SK-N-SH treated with all-trans-retinoic acid at 6 μM for 48 hours (cell line): ENCODE measurements at regions not wholly inside any gene's neighbourhood (a gene's known extent, or its start where the extent isn't known, plus 50 kb on each side); places are given as distances from the start of the nearest gene placed in this dataset.

Source experiments
- ATAC-seq: fragments of 200-7000 bp; cut with Tn5 transposase; 3 replicates; pipeline ENCODE4 v1.9.1; 2020; ENCODE audit warnings: mild to moderate bottlenecking, moderate library complexity
- ARNTL ChIP-seq: fragments of 450-650 bp; formaldehyde crosslinking; IDR thresholded peaks from 2 replicates; pipeline ENCODE4 v1.5.0; 2020; ENCODE audit warnings: low read depth, mild to moderate bottlenecking, moderate library complexity, borderline replicate concordance
- BACH2 ChIP-seq: fragments of 250-450 bp; sonication (Bioruptor Pico); IDR thresholded peaks from 2 replicates; pipeline ENCODE4 v1.9.0; 2021; ENCODE audit warnings: mild to moderate bottlenecking, borderline replicate concordance
- CSDC2 ChIP-seq: fragments of 250-450 bp; sonication (Bioruptor Pico); IDR thresholded peaks from 2 replicates; pipeline ENCODE4 v1.5.0; 2020; ENCODE audit warnings: mild to moderate bottlenecking, moderate library complexity
- CSRNP3 ChIP-seq: fragments of 250-450 bp; sonication (Bioruptor Pico); IDR thresholded peaks from 2 replicates; pipeline ENCODE4 v1.5.1; 2021; ENCODE audit warnings: mild to moderate bottlenecking, moderate library complexity
- ESRRG ChIP-seq: fragments of 250-450 bp; sonication (Bioruptor Pico); IDR thresholded peaks from 2 replicates; pipeline ENCODE4 v1.6.1; 2021; ENCODE audit warnings: mild to moderate bottlenecking
- ISL1 ChIP-seq: fragments of 250-450 bp; sonication (Bioruptor Pico); IDR thresholded peaks from 2 replicates; pipeline ENCODE4 v2.1.2; 2022; ENCODE audit warnings: mild to moderate bottlenecking, moderate library complexity
- OSR1 ChIP-seq: fragments of 250-450 bp; sonication (Bioruptor Pico); IDR thresholded peaks from 2 replicates; pipeline ENCODE4 v1.8.0; 2022; ENCODE audit warnings: moderate library complexity, mild to moderate bottlenecking, inconsistent platforms
- PATZ1 ChIP-seq: fragments of 250-450 bp; sonication (Bioruptor Pico); IDR thresholded peaks from 2 replicates; pipeline ENCODE4 v1.8.0; 2020; ENCODE audit warnings: mild to moderate bottlenecking, moderate library complexity, borderline replicate concordance
- POU6F1 ChIP-seq: fragments of 250-450 bp; sonication (Bioruptor Pico); IDR thresholded peaks from 2 replicates; pipeline ENCODE4 v1.8.0; 2021; ENCODE audit warnings: low read depth, mild to moderate bottlenecking, moderate library complexity, borderline replicate concordance
- PPARA ChIP-seq: fragments of 250-450 bp; sonication (Bioruptor Pico); IDR thresholded peaks from 2 replicates; pipeline ENCODE4 v1.5.0; 2020; ENCODE audit warnings: mild to moderate bottlenecking, borderline replicate concordance
- RARB ChIP-seq: fragments of 250-450 bp; sonication (Bioruptor Pico); IDR thresholded peaks from 2 replicates; pipeline ENCODE4 v1.8.0; 2021; ENCODE audit warnings: mild to moderate bottlenecking, moderate library complexity
- SNAI2 ChIP-seq: fragments of 250-450 bp; sonication (Bioruptor Pico); IDR thresholded peaks from 2 replicates; pipeline ENCODE4 v1.5.0; 2020; ENCODE audit warnings: mild to moderate bottlenecking, moderate library complexity
- TCF4 ChIP-seq: fragments of 250-450 bp; sonication (Bioruptor Pico); IDR thresholded peaks from 2 replicates; pipeline ENCODE4 v1.8.0; 2021; ENCODE audit warnings: mild to moderate bottlenecking, moderate library complexity, borderline replicate concordance
- TSHZ2 ChIP-seq: fragments of 250-450 bp; sonication (Bioruptor Pico); IDR thresholded peaks from 2 replicates; pipeline ENCODE4 v1.5.0; 2020; ENCODE audit warnings: mild to moderate bottlenecking, moderate library complexity
- ZC3H10 ChIP-seq: fragments of 250-450 bp; sonication (Bioruptor Pico); IDR thresholded peaks from 2 replicates; pipeline ENCODE4 v1.5.1; 2021; ENCODE audit warnings: mild to moderate bottlenecking, moderate library complexity
- ZFP3 ChIP-seq: fragments of 250-450 bp; sonication (Bioruptor Pico); IDR thresholded peaks from 2 replicates; pipeline ENCODE4 v1.5.0; 2020; ENCODE audit warnings: mild to moderate bottlenecking, moderate library complexity
- ZNF565 ChIP-seq: fragments of 450-650 bp; formaldehyde crosslinking; conservative IDR thresholded peaks from 2 replicates; pipeline ENCODE4 v1.5.0; 2020; ENCODE audit warnings: low read depth, mild to moderate bottlenecking, moderate library complexity
- ZNF70 ChIP-seq: fragments of 450-650 bp; formaldehyde crosslinking; IDR thresholded peaks from 2 replicates; pipeline ENCODE4 v1.5.0; 2020; ENCODE audit warnings: mild to moderate bottlenecking, moderate library complexity
- ZNF8 ChIP-seq: fragments of 450-650 bp; formaldehyde crosslinking; IDR thresholded peaks from 2 replicates; pipeline ENCODE4 v1.5.0; 2020; ENCODE audit warnings: mild to moderate bottlenecking, moderate library complexity

- TF ChIP-seq RARB (CRISPR knock-in tag) = no peak
- no peak for TF ChIP-seq BACH2 (CRISPR knock-in tag)
- TF ChIP-seq TCF4 (CRISPR knock-in tag) = no peak
- no peak for TF ChIP-seq ZNF8 (CRISPR knock-in tag)
- no peak for TF ChIP-seq TSHZ2
- TF ChIP-seq SNAI2 (CRISPR knock-in tag) = no peak
- TF ChIP-seq ZC3H10 (CRISPR knock-in tag) = no peak
- no peak for TF ChIP-seq OSR1 (CRISPR knock-in tag)
- no peak for TF ChIP-seq PPARA (CRISPR knock-in tag)
- TF ChIP-seq ISL1 = no peak
- no peak for TF ChIP-seq ZNF70
- no peak for TF ChIP-seq PATZ1 (CRISPR knock-in tag)
- no peak for TF ChIP-seq ZNF565 (CRISPR knock-in tag)
- TF ChIP-seq ZFP3 (CRISPR knock-in tag) = no peak
- no peak for TF ChIP-seq CSRNP3 (CRISPR knock-in tag)
- TF ChIP-seq CSDC2 (CRISPR knock-in tag) = no peak
- TF ChIP-seq ESRRG = no peak
- TF ChIP-seq POU6F1 (CRISPR knock-in tag) = no peak
- ATAC-seq = no peak
Observed at GRCh38 chr2:138115666-138116065, 151.4 kb downstream of the HNMT start.

DNA sequence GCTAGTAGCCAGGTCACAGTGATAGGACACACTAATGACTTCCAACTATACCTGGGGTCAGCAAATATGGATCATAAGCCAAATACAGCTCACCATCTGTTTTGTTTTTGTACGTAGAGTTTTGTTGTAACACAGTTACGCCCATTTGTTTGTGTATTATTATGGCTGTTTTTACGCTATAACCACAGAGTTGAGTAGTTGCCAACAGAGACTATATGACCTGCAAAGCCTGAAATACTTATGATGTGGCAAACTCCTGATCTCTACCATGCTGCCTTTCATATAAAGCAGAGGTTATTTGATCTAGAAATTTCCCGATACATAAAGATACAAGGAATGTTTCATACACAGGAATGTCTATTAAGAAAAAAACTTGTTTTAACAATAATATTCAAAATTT is 152.2 kb downstream of the HNMT start:
- no peak for TF ChIP-seq SNAI2 (CRISPR knock-in tag)
- TF ChIP-seq PATZ1 (CRISPR knock-in tag) = no peak
- no peak for TF ChIP-seq ZNF565 (CRISPR knock-in tag)
- TF ChIP-seq RARB (CRISPR knock-in tag) = no peak
- no peak for TF ChIP-seq ZFP3 (CRISPR knock-in tag)
- TF ChIP-seq ARNTL (CRISPR knock-in tag) = no peak
- TF ChIP-seq BACH2 (CRISPR knock-in tag) = no peak
- no peak for TF ChIP-seq CSRNP3 (CRISPR knock-in tag)
- TF ChIP-seq, all 23 proteins: peak for 0

More for the DNA sequence above, 152.2 kb downstream of the HNMT start:
- no peak for ATAC-seq
